ENCODE measurements at regions not wholly inside any gene's neighbourhood (a gene's known extent, or its start where the extent isn't known, plus 50 kb on each side); places are given as distances from the start of the nearest gene placed in this dataset.

GRCh38 chr4:103923551-103923950, 203.8 kb upstream of the TACR3 start:
- no peak for TF ChIP-seq CTCF (conservative IDR thresholded peaks at IDR 0.05 in 1 of 2, IDR thresholded peaks at IDR 0.05 in 1 of 2; ENCODE audit: low read depth in 1 of 2, low read length in 2 of 2)
- no peak for TF ChIP-seq EZH2 (IDR thresholded peaks at IDR 0.05; ENCODE audit: low read length, missing control alignments)
